HG03060 (cell line): ENCODE measurements at regions not wholly inside any gene's neighbourhood (a gene's known extent, or its start where the extent isn't known, plus 50 kb on each side); places are given as distances from the start of the nearest gene placed in this dataset.
"Not testable (repeated sequence)": the region's sequence is repeated elsewhere in the genome, so short reads cannot be mapped to it uniquely, and the experiment has no call there.

Source experiments
- ATAC-seq: cut with Tn5 transposase; IDR thresholded peaks from one replicate; pipeline ENCODE4 v1.9.1; 2021; ENCODE audit warnings: low read depth, moderate number of reproducible peaks; ENCODE audit not compliant: unreplicated experiment

DNA sequence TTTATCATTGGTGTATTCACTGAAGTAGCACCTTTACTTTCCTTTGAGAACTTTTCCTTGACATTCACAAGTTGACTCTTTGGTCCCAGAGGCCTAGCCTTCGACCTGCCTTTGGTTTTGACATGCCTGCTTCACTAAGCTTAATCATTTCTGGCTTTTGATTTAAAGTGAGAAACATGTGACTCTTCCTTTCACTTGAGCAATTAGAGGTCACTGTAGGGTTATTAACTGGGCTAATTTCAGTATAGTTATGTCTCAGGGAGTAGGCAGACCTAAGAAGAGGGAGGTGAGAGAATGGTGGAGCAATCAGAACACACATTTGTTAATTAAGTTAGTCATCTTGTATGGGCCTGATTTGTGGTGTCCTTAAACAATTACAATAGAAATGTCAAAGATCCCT lies 1040.7 kb upstream of the SLC39A10 start:
- peak; percentile 82 for ATAC-seq

- ATAC-seq: no peak
These were observed 1046.7 kb upstream of the SLC39A10 start for GRCh38 chr2:194610297-194610696.

DNA sequence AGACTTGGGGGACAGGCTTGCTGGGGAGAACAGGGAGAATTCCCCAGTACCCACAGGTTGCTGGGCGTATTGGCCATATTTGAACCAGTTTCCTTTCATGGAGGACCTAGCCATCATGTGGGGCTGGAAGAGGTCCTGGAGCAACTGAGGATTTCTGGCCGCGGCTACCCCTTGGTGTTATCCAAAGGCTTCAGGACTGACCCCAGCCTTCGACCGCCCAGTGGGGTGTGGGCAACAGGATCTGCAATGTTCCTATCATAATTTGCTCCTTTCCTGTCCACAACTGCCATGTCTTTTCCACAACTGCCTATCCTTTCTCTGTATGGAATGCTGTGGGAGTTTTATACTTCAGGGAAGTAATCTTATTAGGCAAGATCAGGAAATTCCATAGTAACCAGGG lies 1053.6 kb upstream of the SLC39A10 start:
- no peak for ATAC-seq

GRCh38 chr2:194602750-194603149 lies 1054.3 kb upstream of the SLC39A10 start:
- no peak for ATAC-seq

DNA sequence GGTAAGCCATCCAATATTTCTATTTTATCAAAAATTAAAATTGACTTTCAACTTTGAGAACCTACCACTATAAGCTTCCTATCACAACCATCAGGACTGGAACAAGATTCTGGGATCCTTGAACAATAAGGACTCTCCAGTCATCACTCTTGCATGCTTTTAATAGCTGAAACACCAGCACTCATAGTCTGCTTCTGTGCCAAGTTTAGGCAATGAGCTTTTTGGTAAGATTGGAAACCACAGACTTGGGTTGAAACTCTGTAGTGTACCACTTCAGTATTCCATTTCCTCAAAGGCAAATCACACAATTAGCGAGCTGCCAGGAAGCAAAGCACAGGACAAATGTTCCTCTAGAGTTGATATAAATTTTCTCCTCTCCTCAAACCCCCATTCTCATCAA lies 1065.8 kb upstream of the SLC39A10 start:
- no peak for ATAC-seq

DNA sequence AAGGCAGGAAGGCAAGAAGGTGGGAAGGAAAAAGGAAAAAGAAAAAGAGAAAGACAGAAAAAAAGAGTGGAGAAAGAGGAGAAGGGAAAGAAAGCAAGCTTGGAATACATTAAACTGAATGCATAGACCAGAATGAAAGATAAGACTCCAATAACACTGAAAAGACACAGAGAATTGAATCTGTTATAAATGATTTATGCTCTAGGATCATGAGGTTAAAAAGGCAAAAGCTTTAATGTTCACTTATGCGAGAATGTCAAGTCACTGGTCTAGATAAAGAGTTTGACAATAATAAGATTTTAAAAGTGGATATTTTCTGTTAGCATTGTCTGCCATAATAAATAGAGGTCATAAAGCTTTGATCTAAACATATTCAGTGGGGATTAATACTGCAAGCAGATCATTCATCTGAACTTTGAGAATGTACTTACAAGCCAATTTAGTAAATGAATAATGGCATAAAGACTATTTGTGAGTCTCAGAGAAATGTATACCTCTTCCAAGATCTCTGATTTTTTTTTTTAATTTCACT lies 1069.2 kb upstream of the SLC39A10 start:
- no peak for ATAC-seq

GRCh38 chr2:194567661-194568017 lies 1089.4 kb upstream of the SLC39A10 start:
- no peak for ATAC-seq

DNA sequence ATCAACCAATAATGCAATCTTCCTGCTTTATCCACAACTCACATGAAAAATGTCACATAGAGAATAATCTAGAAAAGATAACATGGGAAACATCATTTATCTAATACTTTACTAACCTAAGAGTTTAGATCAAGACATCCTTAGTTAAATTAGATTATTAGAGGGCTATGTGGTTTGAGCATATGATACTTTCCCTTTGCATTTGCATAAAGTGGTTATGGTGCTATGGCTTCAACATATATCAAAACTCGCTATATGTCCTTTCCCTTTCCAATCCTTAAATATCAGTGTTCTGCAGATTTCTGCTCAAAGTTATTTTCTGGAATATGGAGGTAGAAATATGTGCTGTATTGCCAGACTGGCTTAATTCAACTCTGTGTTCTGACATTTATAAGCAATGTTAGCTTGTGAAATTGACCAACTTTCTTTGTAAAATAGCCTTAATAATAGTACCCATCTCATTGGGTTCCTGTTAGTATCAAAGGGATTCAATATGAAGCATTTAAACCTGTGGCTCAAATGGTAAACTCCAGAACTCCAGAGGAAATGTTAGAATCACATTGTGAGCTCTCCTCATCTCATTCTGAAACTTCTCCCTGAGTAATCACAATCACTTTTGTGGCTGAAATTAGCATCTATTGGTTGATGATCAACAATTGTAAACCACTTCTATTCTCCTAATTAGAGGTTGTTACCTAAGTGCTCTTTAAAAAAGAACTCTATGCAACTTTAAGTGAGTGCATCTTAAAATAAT lies 1089.9 kb upstream of the SLC39A10 start:
- ATAC-seq: peak; percentile 85

- no peak for ATAC-seq
These were observed 1092.6 kb upstream of the SLC39A10 start for GRCh38 chr2:194564422-194564821.

DNA sequence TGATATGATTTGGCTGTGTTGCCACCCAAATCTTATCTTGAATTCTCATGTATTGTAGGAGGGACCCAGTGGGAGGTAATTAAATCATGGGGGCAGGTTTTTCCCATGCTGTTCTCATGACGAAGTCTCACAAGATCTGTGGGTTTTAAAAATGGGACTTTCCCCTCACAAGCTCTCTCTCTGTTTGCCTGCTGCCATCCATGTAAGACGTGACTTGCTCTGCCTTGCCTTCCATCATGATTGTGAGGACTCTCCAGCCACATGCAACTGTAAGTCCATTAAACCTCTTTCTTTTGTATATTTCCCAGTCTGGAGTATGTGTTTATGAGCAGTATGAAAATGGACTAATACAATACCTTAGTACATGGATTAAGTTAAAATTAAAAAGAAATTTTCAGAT lies 1094.7 kb upstream of the SLC39A10 start:
- no peak for ATAC-seq

DNA sequence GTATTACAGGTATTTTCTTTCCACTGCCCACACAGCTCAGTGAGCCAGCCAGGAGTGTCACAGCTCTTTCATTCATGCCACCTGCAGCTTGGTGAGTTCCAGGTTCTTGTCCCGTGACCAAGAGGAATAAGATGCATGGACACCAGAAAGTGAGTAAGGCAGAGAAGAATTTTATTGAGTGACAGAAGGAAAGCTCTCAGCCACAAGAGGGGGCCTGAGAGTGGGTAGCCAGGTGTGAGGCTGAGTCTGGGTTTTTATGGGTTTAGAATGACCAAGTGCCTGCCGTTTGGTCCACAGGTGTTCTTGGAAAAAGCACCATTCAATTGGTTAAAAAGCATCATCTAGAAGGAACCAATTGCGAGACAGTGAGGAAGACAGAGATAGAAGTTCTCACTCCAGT lies 1097.1 kb upstream of the SLC39A10 start:
- ATAC-seq: no peak

- no peak for ATAC-seq
These were observed 1097.5 kb upstream of the SLC39A10 start for GRCh38 chr2:194559523-194559922.

DNA sequence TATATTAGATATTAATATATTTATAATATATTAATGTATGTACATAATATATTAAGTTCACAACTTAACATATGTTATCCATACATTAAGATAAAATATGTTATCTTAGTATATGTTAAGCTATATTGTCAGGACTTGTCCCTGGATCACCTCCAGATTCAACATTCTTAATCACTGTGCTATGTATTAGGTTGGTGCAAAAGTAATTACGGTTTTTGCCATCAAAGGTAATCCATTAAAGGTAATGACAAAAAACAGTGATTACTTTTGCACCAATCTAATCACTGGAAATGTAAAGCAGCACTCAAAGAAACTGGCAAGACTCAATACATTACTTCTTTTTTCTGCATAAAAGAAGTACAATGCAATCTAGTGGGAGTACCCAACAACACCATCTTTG lies 1099.0 kb upstream of the SLC39A10 start:
- ATAC-seq: no peak

DNA sequence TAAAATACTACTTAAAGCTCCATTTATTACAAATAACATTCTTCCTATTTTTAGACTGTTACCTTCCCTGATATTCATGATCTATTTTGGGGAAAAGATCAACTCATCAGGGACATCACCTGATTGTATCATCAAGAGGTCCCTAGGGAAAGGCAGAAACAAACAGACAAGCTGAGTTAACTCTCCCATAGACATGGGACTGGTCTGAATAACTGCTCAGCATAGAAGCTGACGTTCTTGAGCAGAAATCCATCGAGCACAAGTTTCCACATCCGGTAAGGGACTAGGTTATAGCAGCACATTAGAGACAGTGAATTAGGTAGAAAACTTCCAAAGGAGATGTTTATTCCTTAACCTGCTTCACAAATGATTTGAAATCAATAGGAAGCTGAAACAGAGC lies 1100.4 kb upstream of the SLC39A10 start:
- ATAC-seq: no peak

- ATAC-seq: no peak
These were observed 1103.0 kb upstream of the SLC39A10 start for GRCh38 chr2:194553980-194554379.

- ATAC-seq: no peak
These were observed 1106.3 kb upstream of the SLC39A10 start for GRCh38 chr2:194550702-194551101.

GRCh38 chr2:194549387-194549786 lies 1107.6 kb upstream of the SLC39A10 start:
- no peak for ATAC-seq

DNA sequence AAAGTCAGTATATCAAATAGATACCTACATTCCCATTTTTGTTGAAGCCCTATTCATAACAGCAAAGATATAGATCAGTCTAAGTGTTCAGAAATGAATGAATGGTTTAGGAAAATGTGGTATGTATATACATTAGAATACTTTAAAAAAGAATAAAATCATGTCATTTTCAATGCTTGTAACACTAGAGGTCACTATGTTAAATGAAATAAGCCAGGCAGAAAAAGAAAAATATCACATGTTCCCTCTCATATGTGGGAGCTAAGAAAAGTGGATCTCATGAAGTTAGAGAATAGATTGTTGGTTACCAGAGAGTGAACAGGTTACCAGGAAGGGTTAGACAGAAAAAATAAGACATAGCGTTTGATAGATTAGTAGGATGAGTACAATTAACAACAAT lies 1111.0 kb upstream of the SLC39A10 start:
- no peak for ATAC-seq

- no peak for ATAC-seq
These were observed 1117.6 kb upstream of the SLC39A10 start for GRCh38 chr2:194539425-194539824.

- no peak for ATAC-seq
These were observed 1130.9 kb upstream of the SLC39A10 start for GRCh38 chr2:194526121-194526520.

GRCh38 chr2:194514281-194514680 lies 1142.7 kb upstream of the SLC39A10 start:
- no peak for ATAC-seq

GRCh38 chr2:194511070-194511469 lies 1146.0 kb upstream of the SLC39A10 start:
- not testable (repeated sequence) for ATAC-seq

GRCh38 chr2:194504876-194505275 lies 1152.2 kb upstream of the SLC39A10 start:
- not testable (repeated sequence) for ATAC-seq
